Ureter (tissue), 1 donor: ENCODE measurements at regions not wholly inside any gene's neighbourhood (a gene's known extent, or its start where the extent isn't known, plus 50 kb on each side); places are given as distances from the start of the nearest gene placed in this dataset.
A peak's percentile ranks its signal among the peaks of the same experiment; 100 is the strongest.

Experiments used
- DNase-seq: peaks from one replicate; pipeline ENCODE4 v3.0.0-alpha.2; 2020; ENCODE audit warnings: low spot score
- donor health status: DM: yes; HTN: yes; CAD: no.

GRCh38 chr2:62447411-62447810 is 58.6 kb downstream of the TMEM17 start:
- no peak for DNase-seq

GRCh38 chr2:62446491-62446890 is 59.5 kb downstream of the TMEM17 start:
- DNase-seq = no peak

GRCh38 chr2:62443886-62444285 is 62.1 kb downstream of the TMEM17 start:
- DNase-seq = no peak

GRCh38 chr2:62443471-62443870 is 62.5 kb downstream of the TMEM17 start:
- no peak for DNase-seq

GRCh38 chr2:62441824-62442223 is 64.2 kb downstream of the TMEM17 start:
- no peak for DNase-seq

GRCh38 chr2:62441421-62441820 is 64.6 kb downstream of the TMEM17 start:
- DNase-seq = no peak

GRCh38 chr2:62440281-62440946 is 65.6 kb downstream of the TMEM17 start:
- DNase-seq = no peak

- no peak for DNase-seq
These were observed 66.6 kb downstream of the TMEM17 start for GRCh38 chr2:62439425-62439824.

- no peak for DNase-seq
These were observed 68.2 kb downstream of the TMEM17 start for GRCh38 chr2:62437785-62438184.

- DNase-seq = no peak
These were observed 70.3 kb downstream of the TMEM17 start for GRCh38 chr2:62435720-62436119.

- DNase-seq = no peak
These were observed 73.6 kb downstream of the TMEM17 start for GRCh38 chr2:62432407-62432806.

GRCh38 chr2:62431512-62431911 is 74.5 kb downstream of the TMEM17 start:
- no peak for DNase-seq

- no peak for DNase-seq
These were observed 75.8 kb downstream of the TMEM17 start for GRCh38 chr2:62430146-62430545.

GRCh38 chr2:62427146-62427545 is 78.8 kb downstream of the TMEM17 start:
- DNase-seq = no peak

- peak; percentile 34 for DNase-seq
These were observed 79.7 kb downstream of the TMEM17 start for GRCh38 chr2:62426154-62426912.

- no peak for DNase-seq
These were observed 80.3 kb downstream of the TMEM17 start for GRCh38 chr2:62425684-62426083.

- DNase-seq = peak; percentile 31
These were observed 81.1 kb downstream of the TMEM17 start for GRCh38 chr2:62424899-62425298.

GRCh38 chr2:62423883-62424458 is 82.0 kb downstream of the TMEM17 start:
- peak; percentile 10 for DNase-seq

- peak; percentile 37 for DNase-seq
These were observed 82.8 kb downstream of the TMEM17 start for GRCh38 chr2:62423235-62423634.

GRCh38 chr2:62415518-62415917 is 90.5 kb downstream of the TMEM17 start:
- no peak for DNase-seq

- DNase-seq = no peak
These were observed 91.0 kb downstream of the TMEM17 start for GRCh38 chr2:62415019-62415431.

- no peak for DNase-seq
These were observed 92.8 kb downstream of the TMEM17 start for GRCh38 chr2:62413116-62413663.

GRCh38 chr2:62412347-62412742 is 93.7 kb downstream of the TMEM17 start:
- DNase-seq = no peak
